GM10266 (cell line): ENCODE measurements at regions not wholly inside any gene's neighbourhood (a gene's known extent, or its start where the extent isn't known, plus 50 kb on each side); places are given as distances from the start of the nearest gene placed in this dataset.

Source experiments
- DNase-seq: peaks from one replicate; pipeline ENCODE4 v3.0.0; 2012; ENCODE audit errors: extremely low spot score
- TF ChIP-seq, protein P1 (sequence below): IDR thresholded peaks from 2 replicates; pipeline ENCODE4 v1.5.1; 2012; ENCODE audit warnings: mild to moderate bottlenecking, low read depth; ENCODE audit not compliant: control insufficient read depth, insufficient read depth; ENCODE audit errors: missing control alignments

DNA sequence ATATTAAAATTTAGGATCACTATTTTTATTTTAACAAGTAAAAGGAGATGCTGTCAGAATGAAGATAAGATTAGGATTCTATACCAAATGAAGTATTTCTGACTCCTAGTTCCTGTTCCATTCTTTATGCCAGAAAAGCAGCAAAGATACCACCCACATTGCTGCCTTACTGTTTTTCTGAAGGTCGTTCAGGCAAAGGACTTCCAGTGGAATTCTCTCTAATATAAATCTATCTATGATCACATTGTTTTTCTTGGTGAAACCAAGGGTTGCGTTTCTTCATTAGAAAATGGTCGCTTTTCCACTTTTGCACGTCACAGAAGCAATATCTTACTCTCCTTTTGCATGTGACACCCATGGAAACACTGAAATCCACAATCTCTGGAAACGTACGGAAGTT, 594.8 kb upstream of the ADGRL2 start:
- TF ChIP-seq, protein P1, sequence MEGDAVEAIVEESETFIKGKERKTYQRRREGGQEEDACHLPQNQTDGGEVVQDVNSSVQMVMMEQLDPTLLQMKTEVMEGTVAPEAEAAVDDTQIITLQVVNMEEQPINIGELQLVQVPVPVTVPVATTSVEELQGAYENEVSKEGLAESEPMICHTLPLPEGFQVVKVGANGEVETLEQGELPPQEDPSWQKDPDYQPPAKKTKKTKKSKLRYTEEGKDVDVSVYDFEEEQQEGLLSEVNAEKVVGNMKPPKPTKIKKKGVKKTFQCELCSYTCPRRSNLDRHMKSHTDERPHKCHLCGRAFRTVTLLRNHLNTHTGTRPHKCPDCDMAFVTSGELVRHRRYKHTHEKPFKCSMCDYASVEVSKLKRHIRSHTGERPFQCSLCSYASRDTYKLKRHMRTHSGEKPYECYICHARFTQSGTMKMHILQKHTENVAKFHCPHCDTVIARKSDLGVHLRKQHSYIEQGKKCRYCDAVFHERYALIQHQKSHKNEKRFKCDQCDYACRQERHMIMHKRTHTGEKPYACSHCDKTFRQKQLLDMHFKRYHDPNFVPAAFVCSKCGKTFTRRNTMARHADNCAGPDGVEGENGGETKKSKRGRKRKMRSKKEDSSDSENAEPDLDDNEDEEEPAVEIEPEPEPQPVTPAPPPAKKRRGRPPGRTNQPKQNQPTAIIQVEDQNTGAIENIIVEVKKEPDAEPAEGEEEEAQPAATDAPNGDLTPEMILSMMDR, result no peak
- DNase-seq, result no peak

DNA sequence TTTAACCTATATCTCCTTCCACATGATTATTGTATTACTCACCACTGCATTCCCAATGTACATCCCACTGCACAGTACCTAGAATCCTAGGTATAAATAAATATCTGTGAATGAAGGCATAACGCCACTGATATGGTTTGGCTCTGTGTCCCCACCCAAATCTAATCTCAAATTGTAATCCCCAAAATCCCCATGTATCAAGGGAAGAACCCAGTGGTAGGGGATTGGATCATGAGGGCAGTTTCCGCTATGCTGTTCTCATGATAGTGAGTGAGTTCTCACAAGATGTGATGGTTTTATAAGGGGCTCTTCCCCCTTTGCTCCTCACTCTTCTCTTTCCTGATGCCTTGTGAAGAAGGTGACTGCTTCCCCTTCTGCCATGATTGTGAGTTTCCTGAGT, 599.0 kb upstream of the ADGRL2 start:
- DNase-seq, result no peak
- TF ChIP-seq, protein P1, result no peak

DNA sequence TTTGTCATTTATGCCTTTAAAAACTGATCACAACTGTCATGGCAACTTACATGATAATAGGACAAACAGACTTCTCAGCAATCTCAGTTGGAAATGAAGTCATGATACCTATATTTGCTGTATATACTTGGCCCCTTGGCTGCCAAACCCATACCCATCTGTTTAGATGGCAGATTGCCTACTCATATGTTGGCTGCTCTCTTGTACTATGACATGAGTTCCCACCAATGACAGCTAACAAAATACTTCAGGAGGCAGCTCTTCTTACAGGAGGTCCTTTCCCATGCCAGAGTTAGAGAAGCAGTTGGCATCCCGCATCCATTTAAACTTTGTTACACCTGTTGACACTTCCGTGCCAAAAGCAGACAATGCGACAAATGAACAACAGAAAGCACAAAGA, 603.1 kb upstream of the ADGRL2 start:
- no peak for DNase-seq
- TF ChIP-seq, protein P1, result no peak

DNA sequence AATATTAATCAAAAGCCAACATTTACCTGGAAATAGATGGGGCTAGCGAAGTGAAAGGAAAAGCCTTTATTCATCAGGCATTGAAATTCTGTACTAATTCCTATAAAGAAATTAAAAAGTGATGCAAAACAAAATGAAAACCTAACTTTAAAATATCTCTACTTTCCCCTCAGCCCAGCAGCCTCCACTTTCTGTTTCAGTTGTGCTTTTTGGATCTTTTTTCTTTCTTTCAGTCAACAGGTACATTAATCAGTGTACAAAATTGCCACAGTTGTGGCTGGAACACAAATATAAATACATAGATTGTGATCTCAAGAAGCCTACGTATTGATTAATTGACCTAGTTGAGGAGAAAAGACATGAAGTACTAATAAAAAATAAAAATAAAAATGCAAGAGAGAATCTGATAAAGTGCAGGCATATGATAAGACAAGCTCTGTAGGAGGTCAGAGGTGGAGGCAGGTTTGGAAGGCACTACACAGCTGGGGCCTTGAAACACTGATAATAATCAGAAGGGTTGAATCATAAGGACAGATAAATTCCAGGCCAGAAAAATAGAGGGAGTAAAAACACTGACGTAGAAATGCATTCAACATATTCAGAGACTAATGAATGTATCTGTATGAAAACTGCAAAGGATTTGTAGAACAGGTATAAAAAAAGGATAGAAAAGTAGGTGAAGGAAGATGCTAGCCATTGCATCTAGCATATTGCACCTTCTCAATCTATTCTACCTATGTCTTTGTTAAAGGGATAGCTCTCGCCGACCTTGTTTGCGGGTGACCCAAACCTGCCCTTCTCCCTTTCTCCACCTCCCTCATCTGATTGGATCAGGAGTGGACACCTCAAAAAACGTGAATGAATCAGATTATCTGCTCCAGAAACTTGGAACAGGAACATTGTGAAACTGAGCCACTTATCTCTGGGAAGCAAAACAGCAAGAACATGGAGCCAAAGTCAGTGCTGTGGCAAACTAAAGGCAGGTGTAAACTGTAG, 607.8 kb upstream of the ADGRL2 start:
- TF ChIP-seq, protein P1, result no peak
- no peak for DNase-seq

DNA sequence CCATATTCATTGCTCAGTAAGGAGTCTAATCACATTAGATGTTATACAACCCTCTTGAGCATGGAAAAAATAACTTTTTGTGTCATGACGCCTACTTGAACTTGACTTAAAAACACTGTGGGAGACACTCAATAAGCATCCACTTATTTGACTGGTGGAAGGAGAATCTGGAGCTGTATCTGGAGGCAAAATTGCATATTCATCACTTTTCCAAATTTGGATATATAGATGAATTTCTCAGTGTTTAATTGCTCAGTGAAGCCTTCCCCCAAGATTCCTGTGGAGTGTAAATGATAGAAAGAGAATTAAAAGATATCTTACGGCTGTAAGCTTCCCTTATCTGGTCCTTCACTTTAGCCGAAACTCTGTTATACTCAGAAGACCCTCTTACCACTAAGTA, 610.7 kb upstream of the ADGRL2 start:
- TF ChIP-seq, protein P1, result no peak
- DNase-seq, result no peak

DNA sequence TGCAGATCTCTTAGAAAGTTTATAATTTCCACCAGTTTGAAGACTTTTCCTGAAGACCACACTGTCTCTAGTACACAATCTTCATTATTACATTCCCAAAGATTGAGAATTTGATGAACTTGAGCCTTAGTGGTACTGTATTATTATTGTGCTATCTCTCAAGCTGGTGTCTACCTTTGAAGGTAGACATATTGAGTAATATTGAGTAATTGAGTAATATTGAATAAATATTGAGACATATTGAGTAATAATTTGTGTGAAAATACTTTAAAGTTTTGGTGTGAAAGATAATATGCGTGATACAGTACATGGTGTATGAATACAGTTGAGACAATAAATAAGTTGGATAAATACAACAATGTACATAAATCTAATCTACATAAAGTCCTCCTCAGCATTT, 613.1 kb upstream of the ADGRL2 start:
- TF ChIP-seq, protein P1, result no peak
- DNase-seq, result no peak

DNA sequence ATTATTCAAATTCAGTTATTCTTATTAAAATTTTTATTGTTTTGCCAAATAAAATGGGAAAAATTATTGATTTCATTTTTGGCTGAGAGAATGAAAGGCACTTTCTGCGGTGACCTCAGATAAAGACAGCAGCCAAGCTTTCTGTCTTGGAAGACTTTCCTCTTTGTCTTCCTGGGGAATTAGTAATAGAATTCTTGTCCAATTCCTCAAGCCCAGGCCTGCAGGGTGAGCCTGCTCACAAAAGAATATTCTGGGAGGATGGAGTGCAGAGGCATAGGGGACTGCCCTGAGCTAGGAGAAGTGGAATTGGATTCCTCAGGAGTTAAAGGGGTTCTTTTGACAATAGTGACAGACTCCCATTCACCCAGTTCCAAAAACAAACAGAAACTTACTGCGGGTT, 614.5 kb upstream of the ADGRL2 start:
- no peak for DNase-seq
- TF ChIP-seq, protein P1, result no peak
